Activated T-helper 2 cell treated with anti-CD3 and anti-CD28 coated beads, Interferon-gamma antibody, Interleukin-2, Interleukin-4, amounts not matched to agents 10 μg/mL and 5 μg/mL and 100 μg/mL, durations not matched to agents 14 hours and 24 hours and 36 hours (primary cell): ENCODE measurements at regions not wholly inside any gene's neighbourhood (a gene's known extent, or its start where the extent isn't known, plus 50 kb on each side); places are given as distances from the start of the nearest gene placed in this dataset.

Experiments
- DNase-seq: peaks from one replicate; pipeline ENCODE4 v3.0.0; 2021; ENCODE audit warnings: low spot score
- H3K27ac Mint-ChIP-seq: one replicate; pipeline ENCODE4 v1.8.0; 2021; ENCODE audit warnings: mixed read lengths
- H3K27me3 Mint-ChIP-seq: one replicate; pipeline ENCODE4 v1.8.0; 2021; ENCODE audit warnings: low read depth, mixed read lengths
- H3K36me3 Mint-ChIP-seq: one replicate; pipeline ENCODE4 v1.8.0; 2021; ENCODE audit warnings: low read depth, mixed read lengths
- H3K4me1 Mint-ChIP-seq: one replicate; pipeline ENCODE4 v1.8.0; 2021; ENCODE audit warnings: low read depth, mixed read lengths
- H3K4me3 Mint-ChIP-seq: one replicate; pipeline ENCODE4 v1.8.0; 2021; ENCODE audit warnings: low read depth, mild to moderate bottlenecking, moderate library complexity, mixed read lengths
- H3K9me3 Mint-ChIP-seq: one replicate; pipeline ENCODE4 v1.8.0; 2021; ENCODE audit warnings: mixed read lengths
- intact Hi-C: fragments of 100-400 bp; cut with micrococcal nuclease; formaldehyde crosslinking; loops from one replicate; pipeline ENCODE4 v1.15.1; 2023

DNA sequence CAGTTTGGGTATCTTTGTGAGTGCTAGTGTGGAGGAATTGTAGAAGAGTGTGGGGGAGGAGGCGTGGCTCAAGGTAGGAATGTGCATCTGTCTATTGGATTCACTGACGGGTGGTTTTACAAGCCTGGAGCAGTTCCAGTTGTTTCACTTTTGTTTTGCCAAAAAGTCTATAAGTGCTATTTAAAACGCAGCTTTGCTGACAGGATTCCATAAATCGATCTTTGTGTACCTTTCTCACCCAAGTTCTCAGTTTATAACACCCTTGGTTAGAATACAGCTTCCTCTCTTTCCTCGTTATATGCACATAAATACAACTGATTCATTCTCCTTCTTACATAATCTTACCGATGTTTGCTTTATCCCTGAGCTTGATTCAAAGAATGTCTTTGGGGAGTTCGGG, 123.2 kb upstream of the UBE2E2 start:
- H3K9me3 Mint-ChIP-seq = no peaks in the 10 kb centered on the region
- no peak overlapping the region for H3K27ac Mint-ChIP-seq
- H3K4me3 Mint-ChIP-seq = no peak overlapping the region
- no peaks in the 10 kb centered on the region for H3K27me3 Mint-ChIP-seq
- intact Hi-C loops = no loop called here
- H3K36me3 Mint-ChIP-seq = no peaks in the 10 kb centered on the region
- peaks cover 2% of the 10 kb centered on the region for H3K4me1 Mint-ChIP-seq
- no peak for DNase-seq

DNA sequence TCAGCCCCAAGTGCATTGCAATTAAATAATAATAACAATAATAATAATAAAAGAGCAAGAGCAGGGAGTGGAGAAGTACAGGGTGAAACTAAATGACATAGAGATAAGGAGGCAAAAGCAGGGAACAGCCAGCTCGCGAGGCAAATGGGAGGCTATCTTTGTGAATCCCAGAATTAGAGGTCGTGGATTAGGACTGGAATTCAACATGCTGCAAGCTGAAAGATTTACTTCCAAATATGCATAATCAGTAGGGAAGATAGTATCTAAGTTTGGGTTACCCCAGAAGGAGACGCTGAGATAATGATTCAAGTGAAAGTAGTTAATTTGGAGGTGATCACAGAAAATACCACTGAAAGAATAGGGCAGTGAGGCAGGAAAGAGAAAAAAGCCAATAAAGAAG, 119.4 kb upstream of the UBE2E2 start:
- intact Hi-C loops = no loop called here
- no peak overlapping the region for H3K4me3 Mint-ChIP-seq
- DNase-seq = no peak
- H3K27me3 Mint-ChIP-seq = no peaks in the 10 kb centered on the region
- H3K4me1 Mint-ChIP-seq = peaks cover 2% of the 10 kb centered on the region
- H3K36me3 Mint-ChIP-seq = no peaks in the 10 kb centered on the region
- no peaks in the 10 kb centered on the region for H3K9me3 Mint-ChIP-seq
- no peak overlapping the region for H3K27ac Mint-ChIP-seq

DNA sequence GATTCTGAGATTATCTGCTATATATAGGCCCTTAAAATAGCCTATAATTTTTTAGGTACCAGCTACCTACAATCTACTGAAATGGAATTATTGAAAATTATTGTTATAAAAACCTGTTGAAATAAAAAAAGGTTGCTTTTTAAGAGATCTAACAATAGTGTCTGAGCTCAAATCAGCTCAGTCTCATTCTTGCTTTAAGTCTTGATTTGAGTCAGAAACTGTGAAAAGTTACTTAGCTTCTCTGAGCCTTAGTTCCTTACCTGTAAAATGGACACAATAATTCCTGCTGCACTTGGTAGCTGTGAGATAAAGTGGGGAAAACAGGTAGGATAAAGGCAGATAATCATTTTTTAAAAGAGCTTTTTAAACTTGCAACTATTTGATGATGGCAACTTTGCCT, 118.8 kb upstream of the UBE2E2 start:
- Mint-ChIP-seq H3K4me1 (peaks cover 2% of the 10 kb centered on the region), H3K4me3 (no peak overlapping the region), H3K36me3 (no peaks in the 10 kb centered on the region), H3K9me3 (no peaks in the 10 kb centered on the region), H3K27ac (no peak overlapping the region), H3K27me3 (no peaks in the 10 kb centered on the region)
- intact Hi-C loops = no loop called here
- no peak for DNase-seq

DNA sequence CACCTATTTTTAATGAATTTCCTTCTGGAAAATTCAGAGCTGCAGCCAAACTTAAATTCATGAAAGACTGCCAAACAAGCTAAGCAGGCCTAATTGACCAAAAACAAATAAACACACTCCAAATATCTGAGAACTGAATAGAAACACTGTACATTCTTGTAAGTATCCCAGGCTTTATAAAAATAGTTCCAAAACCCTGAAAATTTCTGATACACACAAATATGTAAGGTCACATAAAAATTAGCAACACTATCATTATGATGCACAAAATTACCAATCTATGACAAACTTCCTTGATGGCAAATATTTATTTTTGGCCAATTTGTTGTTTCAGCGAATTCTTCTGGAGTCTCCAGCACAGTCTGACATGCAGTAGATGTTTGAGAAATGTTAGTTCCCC, 117.9 kb upstream of the UBE2E2 start:
- no peak for DNase-seq
- no peak overlapping the region for H3K4me3 Mint-ChIP-seq

GRCh38 chr3:23086331-23086730, 116.8 kb upstream of the UBE2E2 start:
- Mint-ChIP-seq H3K27ac (no peak overlapping the region), H3K4me3 (no peak overlapping the region), H3K9me3 (no peaks in the 10 kb centered on the region), H3K27me3 (no peaks in the 10 kb centered on the region), H3K4me1 (no peaks in the 10 kb centered on the region), H3K36me3 (no peaks in the 10 kb centered on the region)
- DNase-seq = no peak
- intact Hi-C loops = no loop called here

More for the DNA sequence above, 117.9 kb upstream of the UBE2E2 start:
- H3K27me3 Mint-ChIP-seq = no peaks in the 10 kb centered on the region
- H3K9me3 Mint-ChIP-seq = no peaks in the 10 kb centered on the region
- no peaks in the 10 kb centered on the region for H3K36me3 Mint-ChIP-seq
- no peaks in the 10 kb centered on the region for H3K4me1 Mint-ChIP-seq
- intact Hi-C loops = no loop called here
- H3K27ac Mint-ChIP-seq = no peak overlapping the region

DNA sequence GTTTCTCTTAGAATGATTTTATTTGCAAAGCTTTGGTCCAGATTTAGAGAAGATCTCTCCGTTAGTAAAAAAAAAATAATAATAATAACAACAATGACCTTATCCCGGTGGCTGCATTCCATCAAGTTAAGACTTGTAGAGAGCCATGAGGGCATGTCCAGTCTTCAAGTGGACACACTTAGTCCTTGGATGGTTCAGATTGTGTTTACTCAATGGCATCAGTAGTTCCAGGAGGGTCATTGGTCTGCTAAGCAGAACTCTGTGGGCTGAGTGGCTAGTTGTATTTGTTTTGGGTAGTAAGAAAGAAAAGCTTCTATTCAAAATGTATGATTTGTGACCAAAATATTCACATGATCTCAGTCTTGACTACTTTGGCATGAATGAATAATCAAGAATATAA, 116.3 kb upstream of the UBE2E2 start:
- H3K4me1 Mint-ChIP-seq = no peaks in the 10 kb centered on the region
- intact Hi-C loops = no loop called here
- no peak overlapping the region for H3K27ac Mint-ChIP-seq
- H3K4me3 Mint-ChIP-seq = no peak overlapping the region
- H3K27me3 Mint-ChIP-seq = no peaks in the 10 kb centered on the region
- H3K36me3 Mint-ChIP-seq = no peaks in the 10 kb centered on the region
- no peaks in the 10 kb centered on the region for H3K9me3 Mint-ChIP-seq
- no peak for DNase-seq

DNA sequence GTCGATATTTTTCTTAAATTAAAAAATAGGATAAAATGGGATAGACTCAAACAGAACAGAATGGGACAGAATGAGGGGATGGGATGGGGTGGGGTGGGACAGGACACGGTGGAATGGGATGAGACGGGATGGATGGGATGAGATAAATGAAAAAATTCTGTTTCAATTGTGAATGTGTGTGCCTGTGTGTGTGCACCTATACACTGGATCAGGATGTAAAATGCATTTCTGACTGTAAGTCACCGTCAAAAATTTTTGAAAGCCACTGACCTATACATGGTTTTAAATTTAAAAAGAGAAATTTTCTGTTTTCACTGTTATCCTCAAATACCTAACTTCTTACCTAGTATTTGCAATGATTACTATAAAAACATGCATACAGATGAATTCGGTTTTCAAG, 108.7 kb upstream of the UBE2E2 start:
- H3K36me3 Mint-ChIP-seq = no peaks in the 10 kb centered on the region
- no peaks in the 10 kb centered on the region for H3K27me3 Mint-ChIP-seq
- intact Hi-C loops = no loop called here
- no peak for DNase-seq
- H3K27ac Mint-ChIP-seq = no peak overlapping the region
- no peaks in the 10 kb centered on the region for H3K4me1 Mint-ChIP-seq
- no peak overlapping the region for H3K4me3 Mint-ChIP-seq
- no peaks in the 10 kb centered on the region for H3K9me3 Mint-ChIP-seq

DNA sequence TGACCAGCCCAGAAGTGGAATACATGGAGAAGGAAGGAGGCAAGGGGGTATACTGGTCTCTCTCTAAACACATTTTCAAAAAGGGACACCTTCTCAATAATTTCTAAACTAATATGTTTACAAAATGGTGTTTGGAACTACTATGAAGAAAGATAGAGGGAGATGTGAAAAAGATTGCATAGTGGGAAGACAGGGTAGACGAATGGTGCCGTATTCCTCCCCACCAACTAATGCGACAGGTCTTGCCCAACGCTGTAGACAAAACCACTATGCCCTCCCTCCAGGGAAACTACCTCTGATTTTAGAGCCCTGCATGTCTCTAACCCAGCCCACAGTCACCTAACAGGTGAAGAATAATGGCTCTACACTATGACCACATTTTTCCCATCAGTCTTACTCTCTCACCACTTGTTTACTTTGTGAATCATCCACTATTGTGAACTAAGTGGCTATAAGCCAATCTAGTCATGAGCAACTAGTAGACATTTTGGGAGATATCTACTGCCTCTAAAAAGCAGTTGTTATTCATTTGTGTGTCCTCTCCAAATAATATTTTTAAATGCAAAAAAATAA, 108.2 kb upstream of the UBE2E2 start:
- intact Hi-C loops = no loop called here
- DNase-seq = no peak
- no peaks in the 10 kb centered on the region for H3K4me1 Mint-ChIP-seq
- no peaks in the 10 kb centered on the region for H3K36me3 Mint-ChIP-seq
- no peak overlapping the region for H3K27ac Mint-ChIP-seq
- H3K4me3 Mint-ChIP-seq = no peak overlapping the region
- no peaks in the 10 kb centered on the region for H3K9me3 Mint-ChIP-seq
- H3K27me3 Mint-ChIP-seq = no peaks in the 10 kb centered on the region

- Mint-ChIP-seq H3K9me3 (no peaks in the 10 kb centered on the region), H3K27ac (no peak overlapping the region), H3K4me1 (no peaks in the 10 kb centered on the region), H3K36me3 (no peaks in the 10 kb centered on the region), H3K4me3 (no peak overlapping the region), H3K27me3 (no peaks in the 10 kb centered on the region)
- DNase-seq = no peak
- intact Hi-C loops = no loop called here
Measured at GRCh38 chr3:23096041-23096440, 107.1 kb upstream of the UBE2E2 start.

DNA sequence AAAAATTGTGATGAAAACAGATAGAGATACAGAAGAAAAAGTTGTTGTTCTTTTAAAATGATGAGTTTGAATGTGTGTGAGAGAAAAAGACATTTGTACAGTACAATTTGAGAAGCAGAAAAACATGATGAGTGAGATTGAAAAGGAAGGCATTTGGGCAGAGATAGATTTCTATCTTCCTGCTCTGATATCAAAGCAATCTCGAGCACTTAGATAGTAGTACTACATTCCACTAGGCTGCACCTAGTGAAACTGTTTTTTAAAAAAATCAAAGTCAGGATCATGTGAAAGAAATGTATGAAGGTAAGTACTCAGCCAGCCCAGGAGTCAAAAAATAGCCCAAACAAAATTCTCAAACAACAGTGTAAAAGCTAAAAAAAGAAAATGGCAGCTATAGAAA, 104.1 kb upstream of the UBE2E2 start:
- Mint-ChIP-seq H3K27me3 (no peaks in the 10 kb centered on the region), H3K9me3 (no peaks in the 10 kb centered on the region), H3K4me3 (no peak overlapping the region), H3K36me3 (no peaks in the 10 kb centered on the region), H3K27ac (no peak overlapping the region), H3K4me1 (no peaks in the 10 kb centered on the region)
- intact Hi-C loops = no loop called here
- no peak for DNase-seq

DNA sequence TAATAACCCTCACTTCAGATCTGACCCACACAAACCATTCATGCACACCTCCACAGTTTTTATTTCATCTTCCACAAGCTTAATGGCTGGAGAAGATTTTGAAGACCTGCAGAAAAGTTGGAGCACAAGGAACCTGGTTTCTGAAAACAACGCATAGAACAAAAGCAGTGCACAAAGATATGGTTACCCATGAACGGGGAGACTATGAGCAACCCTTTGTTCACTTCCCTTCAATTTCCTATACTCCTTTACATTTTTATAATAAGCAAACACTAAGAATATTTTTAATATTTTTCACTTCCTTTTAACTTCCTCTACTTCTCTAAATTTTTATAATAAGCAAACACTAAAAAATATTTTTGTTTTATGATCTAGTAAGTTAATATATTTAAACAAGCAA, 103.5 kb upstream of the UBE2E2 start:
- Mint-ChIP-seq H3K4me3 (no peak overlapping the region), H3K27ac (no peak overlapping the region), H3K27me3 (no peaks in the 10 kb centered on the region), H3K4me1 (no peaks in the 10 kb centered on the region), H3K9me3 (no peaks in the 10 kb centered on the region), H3K36me3 (no peaks in the 10 kb centered on the region)
- intact Hi-C loops = no loop called here
- no peak for DNase-seq

DNA sequence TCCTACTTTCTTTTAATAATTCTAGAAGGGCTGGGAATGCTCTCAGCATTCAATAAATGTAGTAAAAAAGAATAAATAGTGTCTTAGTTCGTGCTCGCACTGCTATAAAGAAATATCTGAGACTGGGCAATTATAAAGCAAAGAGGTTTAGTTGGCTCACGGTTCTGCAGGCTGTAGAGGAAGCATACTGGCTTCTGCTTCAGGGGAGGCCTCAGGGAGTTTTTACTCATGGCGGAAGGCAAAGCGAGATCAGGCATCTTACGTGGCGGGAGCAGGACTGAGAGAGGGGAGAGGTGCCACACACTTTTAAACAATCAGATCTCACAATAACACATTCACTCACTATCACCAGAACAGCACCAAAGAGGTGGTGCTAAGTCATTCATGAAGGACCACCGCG, 103.0 kb upstream of the UBE2E2 start:
- intact Hi-C loops = no loop called here

DNA sequence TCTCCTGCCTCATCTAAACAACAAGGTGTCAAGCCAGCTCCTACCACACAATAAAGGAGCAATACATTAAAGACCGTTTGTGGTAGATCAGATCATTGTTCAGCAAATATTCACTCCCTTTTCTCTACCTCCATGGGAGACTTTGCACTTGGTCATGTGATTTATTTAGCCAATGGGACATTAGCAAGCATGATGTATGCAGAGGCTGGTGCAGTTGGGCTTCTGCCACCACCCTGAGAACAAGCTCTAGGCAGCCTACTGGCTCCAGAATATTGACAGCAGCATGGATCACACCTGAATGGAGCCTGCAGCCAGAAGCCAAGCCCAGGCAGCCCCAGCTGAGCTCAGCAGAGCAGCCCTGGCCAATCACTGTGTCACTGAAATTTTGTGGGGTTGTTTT, 99.4 kb upstream of the UBE2E2 start:
- DNase-seq = no peak
- Mint-ChIP-seq H3K27ac (no peak overlapping the region), H3K9me3 (no peaks in the 10 kb centered on the region), H3K4me1 (no peaks in the 10 kb centered on the region), H3K36me3 (no peaks in the 10 kb centered on the region), H3K4me3 (no peak overlapping the region), H3K27me3 (no peaks in the 10 kb centered on the region)
- intact Hi-C loops = no loop called here

More for the DNA sequence above, 103.0 kb upstream of the UBE2E2 start:
- no peak for DNase-seq
- Mint-ChIP-seq H3K4me3 (no peak overlapping the region), H3K36me3 (no peaks in the 10 kb centered on the region), H3K27me3 (no peaks in the 10 kb centered on the region), H3K4me1 (no peaks in the 10 kb centered on the region), H3K9me3 (no peaks in the 10 kb centered on the region), H3K27ac (no peak overlapping the region)

GRCh38 chr3:23105048-23105447, 98.1 kb upstream of the UBE2E2 start:
- Mint-ChIP-seq H3K4me1 (no peaks in the 10 kb centered on the region), H3K27ac (no peak overlapping the region), H3K4me3 (no peak overlapping the region), H3K27me3 (no peaks in the 10 kb centered on the region), H3K9me3 (no peaks in the 10 kb centered on the region), H3K36me3 (no peaks in the 10 kb centered on the region)
- intact Hi-C loops = no loop called here
- no peak for DNase-seq
